DOHH2 (cell line): ENCODE measurements at regions not wholly inside any gene's neighbourhood (a gene's known extent, or its start where the extent isn't known, plus 50 kb on each side); places are given as distances from the start of the nearest gene placed in this dataset.

Source experiments
- H3F3A ChIP-seq: fragments of 200-600 bp; sonication (generic), shearing (Covaris generic); 2 replicates; pipeline ENCODE4 v1.6.0; 2016; ENCODE audit warnings: antibody characterized with exemption, mild to moderate bottlenecking; ENCODE audit not compliant: control insufficient read depth, insufficient read depth
- H3K27ac ChIP-seq: fragments of 200-600 bp; sonication (generic); 2 replicates; pipeline ENCODE4 v1.5.1; 2014; ENCODE audit warnings: low read depth, mild to moderate bottlenecking, low read length, moderate library complexity
- H3K27me3 ChIP-seq: fragments of 200-600 bp; sonication (generic); 2 replicates; pipeline ENCODE4 v1.6.1; 2014; ENCODE audit warnings: mild to moderate bottlenecking, low read length, mixed read lengths; ENCODE audit not compliant: control insufficient read depth
- H3K36me3 ChIP-seq: fragments of 200-600 bp; sonication (generic); 2 replicates; pipeline ENCODE4 v1.6.1; 2014; ENCODE audit warnings: mild to moderate bottlenecking, low read length, moderate library complexity, mixed read lengths; ENCODE audit not compliant: control insufficient read depth
- H3K4me1 ChIP-seq: fragments of 200-600 bp; sonication (generic); 2 replicates; pipeline ENCODE4 v1.6.1; 2014; ENCODE audit warnings: mild to moderate bottlenecking, low read length, mixed read lengths; ENCODE audit not compliant: control insufficient read depth
- H3K4me2 ChIP-seq: fragments of 200-600 bp; sonication (generic); 2 replicates; pipeline ENCODE4 v1.6.0; 2014; ENCODE audit warnings: mild to moderate bottlenecking, low read length, moderate library complexity
- H3K4me3 ChIP-seq: fragments of 200-600 bp; sonication (generic); 2 replicates; pipeline ENCODE4 v1.5.1; 2014; ENCODE audit warnings: mild to moderate bottlenecking, low read length, mixed read lengths
- H3K79me2 ChIP-seq: fragments of 200-600 bp; sonication (generic); 2 replicates; pipeline ENCODE4 v1.6.1; 2014; ENCODE audit warnings: mild to moderate bottlenecking, low read length, mixed read lengths; ENCODE audit not compliant: control insufficient read depth
- H3K9me2 ChIP-seq: fragments of 200-600 bp; sonication (generic); replicated peaks from 2 replicates; pipeline ENCODE4 v1.6.1; 2014; ENCODE audit warnings: mild to moderate bottlenecking, low read length, mixed read lengths; ENCODE audit not compliant: control insufficient read depth
- H3K9me3 ChIP-seq: fragments of 200-600 bp; sonication (generic); 2 replicates; pipeline ENCODE4 v1.6.1; 2014; ENCODE audit warnings: antibody characterized with exemption, low read length, mixed read lengths; ENCODE audit not compliant: control insufficient read depth, insufficient read depth
- H4K20me1 ChIP-seq: fragments of 200-600 bp; sonication (generic); 2 replicates; pipeline ENCODE4 v1.6.0; 2014; ENCODE audit warnings: low read depth, mild to moderate bottlenecking, antibody characterized with exemption, low read length, moderate library complexity; ENCODE audit not compliant: control insufficient read depth, insufficient read depth
- EZH2phosphoT487 ChIP-seq: fragments of 200-600 bp; sonication (generic); IDR thresholded peaks from 2 replicates; pipeline ENCODE4 v1.6.1; 2017; ENCODE audit warnings: borderline replicate concordance, mild to moderate bottlenecking, antibody characterized with exemption, low read length, moderate library complexity, mixed read lengths
- TF ChIP-seq, protein P1 (sequence below): fragments of 200-600 bp; sonication (generic); IDR thresholded peaks from one replicate; pipeline ENCODE4 v1.5.1; 2014; ENCODE audit warnings: antibody characterized with exemption, mild to moderate bottlenecking, low read depth, low read length; ENCODE audit not compliant: poor library complexity, severe bottlenecking

DNA sequence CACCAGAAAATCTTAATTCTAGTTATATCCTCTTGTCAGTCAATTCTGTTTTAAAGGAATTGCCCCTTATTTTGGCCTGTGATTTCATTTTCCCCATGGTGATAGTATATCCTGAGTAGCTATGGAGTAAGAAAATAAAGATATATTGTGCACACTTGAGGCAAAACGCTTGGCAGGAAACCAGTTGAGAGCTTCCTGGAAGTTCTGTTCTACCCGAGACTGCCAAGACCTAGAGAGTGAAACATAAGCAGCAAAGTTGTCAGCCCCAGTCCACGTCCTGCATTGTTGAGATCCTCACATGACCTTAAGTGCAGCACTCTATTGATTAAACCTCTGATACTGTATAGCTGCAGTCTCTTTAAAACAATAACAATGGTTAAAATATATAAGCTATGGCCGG is 235.2 kb downstream of the CDC14C start:
- TF ChIP-seq EZH2phosphoT487, result no peak
- TF ChIP-seq, protein P1, sequence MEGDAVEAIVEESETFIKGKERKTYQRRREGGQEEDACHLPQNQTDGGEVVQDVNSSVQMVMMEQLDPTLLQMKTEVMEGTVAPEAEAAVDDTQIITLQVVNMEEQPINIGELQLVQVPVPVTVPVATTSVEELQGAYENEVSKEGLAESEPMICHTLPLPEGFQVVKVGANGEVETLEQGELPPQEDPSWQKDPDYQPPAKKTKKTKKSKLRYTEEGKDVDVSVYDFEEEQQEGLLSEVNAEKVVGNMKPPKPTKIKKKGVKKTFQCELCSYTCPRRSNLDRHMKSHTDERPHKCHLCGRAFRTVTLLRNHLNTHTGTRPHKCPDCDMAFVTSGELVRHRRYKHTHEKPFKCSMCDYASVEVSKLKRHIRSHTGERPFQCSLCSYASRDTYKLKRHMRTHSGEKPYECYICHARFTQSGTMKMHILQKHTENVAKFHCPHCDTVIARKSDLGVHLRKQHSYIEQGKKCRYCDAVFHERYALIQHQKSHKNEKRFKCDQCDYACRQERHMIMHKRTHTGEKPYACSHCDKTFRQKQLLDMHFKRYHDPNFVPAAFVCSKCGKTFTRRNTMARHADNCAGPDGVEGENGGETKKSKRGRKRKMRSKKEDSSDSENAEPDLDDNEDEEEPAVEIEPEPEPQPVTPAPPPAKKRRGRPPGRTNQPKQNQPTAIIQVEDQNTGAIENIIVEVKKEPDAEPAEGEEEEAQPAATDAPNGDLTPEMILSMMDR, result no peak
- H3K36me3 ChIP-seq, result no peaks in the 10 kb centered on the region
- no peak overlapping the region for H3K4me2 ChIP-seq
- no peaks in the 10 kb centered on the region for H3K79me2 ChIP-seq
- no peaks in the 10 kb centered on the region for H3K9me3 ChIP-seq
- no peaks in the 10 kb centered on the region for H4K20me1 ChIP-seq
- no peaks in the 10 kb centered on the region for H3K4me1 ChIP-seq
- H3K4me3 ChIP-seq, result no peak overlapping the region
- no peaks in the 10 kb centered on the region for H3K27me3 ChIP-seq
- H3F3A ChIP-seq, result no peaks in the 10 kb centered on the region
- no peak overlapping the region for H3K27ac ChIP-seq
- no peaks in the 10 kb centered on the region for H3K9me2 ChIP-seq

DNA sequence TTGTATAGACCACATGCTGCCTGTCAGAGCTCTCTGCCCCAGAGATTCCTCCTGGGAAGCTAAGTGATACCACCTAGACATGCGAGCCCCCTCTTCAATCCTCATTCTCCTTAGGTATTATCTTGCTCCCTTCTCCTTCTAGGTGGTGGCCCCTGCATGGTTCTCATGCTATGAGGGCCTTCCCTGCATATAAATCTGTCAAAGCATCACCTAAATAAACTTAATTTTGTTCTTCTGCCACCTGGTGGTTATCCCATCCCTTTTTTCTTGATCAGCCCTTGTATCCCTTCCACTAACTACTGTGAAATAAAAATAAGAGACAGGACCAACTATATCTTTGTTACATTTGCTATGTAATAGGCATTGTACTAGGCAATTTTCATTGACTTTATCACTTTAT is 242.1 kb downstream of the CDC14C start:
- Histone ChIP-seq H3K36me3 (no peaks in the 10 kb centered on the region), H3K4me2 (no peak overlapping the region), H3K79me2 (no peaks in the 10 kb centered on the region), H3K9me2 (no peaks in the 10 kb centered on the region), H3K27ac (no peak overlapping the region), H3K9me3 (no peaks in the 10 kb centered on the region), H3K4me3 (no peak overlapping the region), H3K27me3 (no peaks in the 10 kb centered on the region), H4K20me1 (no peaks in the 10 kb centered on the region), H3K4me1 (no peaks in the 10 kb centered on the region), H3F3A (no peaks in the 10 kb centered on the region)
- TF ChIP-seq EZH2phosphoT487, result no peak
- TF ChIP-seq, protein P1, result peak; percentile 48

DNA sequence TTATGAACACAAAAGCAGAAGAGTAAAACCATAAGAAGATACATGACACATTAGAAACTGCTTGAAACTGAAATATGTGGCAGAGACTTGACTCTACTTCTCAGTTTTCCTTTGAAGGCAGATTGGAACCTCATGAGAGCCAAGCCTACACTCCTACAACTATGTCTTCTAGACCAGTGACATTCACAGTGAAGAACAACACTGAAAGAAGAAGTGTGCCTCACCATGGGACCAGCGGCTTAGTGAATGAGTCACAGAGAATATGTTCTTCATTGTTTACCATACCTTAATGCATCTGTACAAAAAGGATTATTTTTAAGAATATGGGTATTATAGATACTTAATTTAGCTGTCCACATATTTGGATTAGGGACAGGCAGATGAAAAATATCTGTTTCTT is 248.3 kb downstream of the CDC14C start:
- Histone ChIP-seq H3K4me3 (no peak overlapping the region), H4K20me1 (no peaks in the 10 kb centered on the region), H3F3A (no peaks in the 10 kb centered on the region), H3K36me3 (no peaks in the 10 kb centered on the region), H3K27me3 (no peaks in the 10 kb centered on the region), H3K4me1 (no peaks in the 10 kb centered on the region), H3K27ac (no peak overlapping the region), H3K4me2 (no peak overlapping the region), H3K9me2 (no peaks in the 10 kb centered on the region), H3K79me2 (no peaks in the 10 kb centered on the region), H3K9me3 (no peaks in the 10 kb centered on the region)
- TF ChIP-seq, protein P1, result no peak
- no peak for TF ChIP-seq EZH2phosphoT487

DNA sequence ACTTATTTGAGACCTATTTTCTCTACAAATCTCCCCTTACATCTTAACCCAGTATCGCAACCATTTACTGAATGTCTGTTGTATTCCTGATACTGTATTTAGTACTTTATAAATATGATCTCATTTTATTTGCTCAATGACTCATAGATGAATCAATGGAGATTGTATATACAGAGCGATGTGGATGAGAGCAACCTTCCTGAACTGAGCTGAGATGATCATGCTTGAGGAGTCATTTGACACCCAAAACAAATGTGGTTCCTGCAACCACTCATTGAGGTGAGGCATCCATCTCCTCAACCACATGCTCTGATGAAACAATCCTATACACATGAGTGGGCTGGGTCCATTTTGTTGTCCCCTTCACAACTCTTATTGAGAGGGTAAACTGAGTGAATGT is 250.0 kb downstream of the CDC14C start:
- Histone ChIP-seq H3F3A (no peaks in the 10 kb centered on the region), H3K4me2 (no peak overlapping the region), H4K20me1 (no peaks in the 10 kb centered on the region), H3K9me2 (no peaks in the 10 kb centered on the region), H3K79me2 (no peaks in the 10 kb centered on the region), H3K27ac (no peak overlapping the region), H3K4me1 (no peaks in the 10 kb centered on the region), H3K27me3 (no peaks in the 10 kb centered on the region), H3K9me3 (no peaks in the 10 kb centered on the region), H3K4me3 (no peak overlapping the region), H3K36me3 (no peaks in the 10 kb centered on the region)
- TF ChIP-seq, protein P1, result no peak
- TF ChIP-seq EZH2phosphoT487, result no peak
